HL-60 (cell line): ENCODE measurements at regions not wholly inside any gene's neighbourhood (a gene's known extent, or its start where the extent isn't known, plus 50 kb on each side); places are given as distances from the start of the nearest gene placed in this dataset.

ENCODE experiments used
- DNase-seq, 2 experiments: peaks; one replicate each; pipeline ENCODE4 v3.0.0-alpha.2; 2010 to 2020; ENCODE audit warnings: low read depth in 1 of 2, low spot score in 1 of 2
- H3K27ac ChIP-seq: fragments of 250-450 bp; sonication (Bioruptor Pico); replicated peaks from 2 replicates; pipeline ENCODE4 v1.5.1; 2020; ENCODE audit warnings: mild to moderate bottlenecking, moderate library complexity
- H3K27me3 ChIP-seq: fragments of 250-450 bp; sonication (Bioruptor Pico); 2 replicates; pipeline ENCODE4 v1.5.1; 2021; ENCODE audit warnings: mild to moderate bottlenecking, moderate library complexity; ENCODE audit not compliant: insufficient read depth, poor library complexity, severe bottlenecking
- H3K4me3 ChIP-seq: replicated peaks from 2 replicates; pipeline ENCODE4 v1.5.1; 2011; ENCODE audit warnings: mild to moderate bottlenecking, control low read depth, low read length; ENCODE audit not compliant: insufficient read depth
- GABPA ChIP-seq: IDR thresholded peaks from 2 replicates; pipeline ENCODE4 v1.6.1; 2012; ENCODE audit warnings: low read depth
- POLR2AphosphoS5 ChIP-seq: IDR thresholded peaks from 2 replicates; pipeline ENCODE4 v1.6.1; 2012; ENCODE audit warnings: low read depth
- SPI1 ChIP-seq: IDR thresholded peaks from 2 replicates; pipeline ENCODE4 v1.6.1; 2012; ENCODE audit warnings: low read depth, mild to moderate bottlenecking, borderline replicate concordance
- TF ChIP-seq, protein P1 (sequence below): IDR thresholded peaks from one replicate; pipeline ENCODE4 v1.5.1; 2011; ENCODE audit warnings: low read length, control low read depth, inconsistent platforms; ENCODE audit not compliant: insufficient read depth
- TF ChIP-seq, protein P2 (sequence below): IDR thresholded peaks from 2 replicates; pipeline ENCODE4 v1.6.1; 2012; ENCODE audit warnings: low read depth; ENCODE audit not compliant: insufficient replicate concordance

DNA sequence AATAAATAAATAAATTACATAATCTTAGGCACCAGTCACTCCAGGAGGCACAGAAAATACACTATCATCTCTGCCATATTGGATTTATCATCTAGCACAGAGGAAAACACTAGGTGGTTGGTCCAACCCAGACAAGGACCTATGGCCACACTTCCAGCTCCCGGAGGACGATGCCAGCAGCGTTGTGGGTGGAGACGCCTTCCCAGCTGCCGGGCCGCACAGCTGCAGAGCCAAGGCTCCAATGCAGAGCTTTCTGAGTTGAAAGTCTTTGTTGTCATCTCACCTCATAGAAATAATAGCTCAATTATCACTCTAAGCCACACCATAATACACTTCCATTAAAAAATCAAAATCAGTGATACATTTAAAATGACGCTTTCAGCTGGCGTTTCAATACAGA is 457.1 kb upstream of the SALL3 start:
- Histone ChIP-seq H3K4me3 (no peak overlapping the region), H3K27ac (no peak overlapping the region), H3K27me3 (no peaks in the 10 kb centered on the region)
- no peak for TF ChIP-seq SPI1
- no peak for TF ChIP-seq POLR2AphosphoS5
- TF ChIP-seq, protein P1, sequence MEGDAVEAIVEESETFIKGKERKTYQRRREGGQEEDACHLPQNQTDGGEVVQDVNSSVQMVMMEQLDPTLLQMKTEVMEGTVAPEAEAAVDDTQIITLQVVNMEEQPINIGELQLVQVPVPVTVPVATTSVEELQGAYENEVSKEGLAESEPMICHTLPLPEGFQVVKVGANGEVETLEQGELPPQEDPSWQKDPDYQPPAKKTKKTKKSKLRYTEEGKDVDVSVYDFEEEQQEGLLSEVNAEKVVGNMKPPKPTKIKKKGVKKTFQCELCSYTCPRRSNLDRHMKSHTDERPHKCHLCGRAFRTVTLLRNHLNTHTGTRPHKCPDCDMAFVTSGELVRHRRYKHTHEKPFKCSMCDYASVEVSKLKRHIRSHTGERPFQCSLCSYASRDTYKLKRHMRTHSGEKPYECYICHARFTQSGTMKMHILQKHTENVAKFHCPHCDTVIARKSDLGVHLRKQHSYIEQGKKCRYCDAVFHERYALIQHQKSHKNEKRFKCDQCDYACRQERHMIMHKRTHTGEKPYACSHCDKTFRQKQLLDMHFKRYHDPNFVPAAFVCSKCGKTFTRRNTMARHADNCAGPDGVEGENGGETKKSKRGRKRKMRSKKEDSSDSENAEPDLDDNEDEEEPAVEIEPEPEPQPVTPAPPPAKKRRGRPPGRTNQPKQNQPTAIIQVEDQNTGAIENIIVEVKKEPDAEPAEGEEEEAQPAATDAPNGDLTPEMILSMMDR = no peak
- no peak for TF ChIP-seq GABPA
- TF ChIP-seq, protein P2, sequence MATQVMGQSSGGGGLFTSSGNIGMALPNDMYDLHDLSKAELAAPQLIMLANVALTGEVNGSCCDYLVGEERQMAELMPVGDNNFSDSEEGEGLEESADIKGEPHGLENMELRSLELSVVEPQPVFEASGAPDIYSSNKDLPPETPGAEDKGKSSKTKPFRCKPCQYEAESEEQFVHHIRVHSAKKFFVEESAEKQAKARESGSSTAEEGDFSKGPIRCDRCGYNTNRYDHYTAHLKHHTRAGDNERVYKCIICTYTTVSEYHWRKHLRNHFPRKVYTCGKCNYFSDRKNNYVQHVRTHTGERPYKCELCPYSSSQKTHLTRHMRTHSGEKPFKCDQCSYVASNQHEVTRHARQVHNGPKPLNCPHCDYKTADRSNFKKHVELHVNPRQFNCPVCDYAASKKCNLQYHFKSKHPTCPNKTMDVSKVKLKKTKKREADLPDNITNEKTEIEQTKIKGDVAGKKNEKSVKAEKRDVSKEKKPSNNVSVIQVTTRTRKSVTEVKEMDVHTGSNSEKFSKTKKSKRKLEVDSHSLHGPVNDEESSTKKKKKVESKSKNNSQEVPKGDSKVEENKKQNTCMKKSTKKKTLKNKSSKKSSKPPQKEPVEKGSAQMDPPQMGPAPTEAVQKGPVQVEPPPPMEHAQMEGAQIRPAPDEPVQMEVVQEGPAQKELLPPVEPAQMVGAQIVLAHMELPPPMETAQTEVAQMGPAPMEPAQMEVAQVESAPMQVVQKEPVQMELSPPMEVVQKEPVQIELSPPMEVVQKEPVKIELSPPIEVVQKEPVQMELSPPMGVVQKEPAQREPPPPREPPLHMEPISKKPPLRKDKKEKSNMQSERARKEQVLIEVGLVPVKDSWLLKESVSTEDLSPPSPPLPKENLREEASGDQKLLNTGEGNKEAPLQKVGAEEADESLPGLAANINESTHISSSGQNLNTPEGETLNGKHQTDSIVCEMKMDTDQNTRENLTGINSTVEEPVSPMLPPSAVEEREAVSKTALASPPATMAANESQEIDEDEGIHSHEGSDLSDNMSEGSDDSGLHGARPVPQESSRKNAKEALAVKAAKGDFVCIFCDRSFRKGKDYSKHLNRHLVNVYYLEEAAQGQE = no peak
- DNase-seq = no peak

DNA sequence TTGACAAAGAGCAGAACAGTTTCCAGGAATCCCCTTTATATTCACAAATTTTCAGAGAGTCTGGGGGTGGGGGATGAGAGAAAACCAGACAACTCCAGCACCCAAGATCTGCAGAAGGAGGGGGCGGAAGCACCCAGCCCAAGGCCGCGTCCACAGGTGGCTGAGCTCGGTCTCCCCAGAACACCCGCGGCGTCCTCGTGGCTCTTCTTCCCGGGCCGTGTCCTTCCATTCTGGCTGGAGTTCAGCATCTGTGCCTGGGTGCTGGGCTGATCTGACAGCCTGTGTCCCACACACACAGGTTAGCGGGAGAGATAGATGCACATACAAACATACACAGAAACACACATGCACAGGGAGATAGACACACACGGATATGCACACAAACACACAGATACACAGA is 455.8 kb upstream of the SALL3 start:
- Histone ChIP-seq H3K4me3 (no peak overlapping the region), H3K27ac (no peak overlapping the region), H3K27me3 (no peaks in the 10 kb centered on the region)
- no peak for DNase-seq
- TF ChIP-seq, protein P2 = no peak
- TF ChIP-seq GABPA (no peak), SPI1 (no peak), POLR2AphosphoS5 (no peak)
- TF ChIP-seq, protein P1 = no peak

DNA sequence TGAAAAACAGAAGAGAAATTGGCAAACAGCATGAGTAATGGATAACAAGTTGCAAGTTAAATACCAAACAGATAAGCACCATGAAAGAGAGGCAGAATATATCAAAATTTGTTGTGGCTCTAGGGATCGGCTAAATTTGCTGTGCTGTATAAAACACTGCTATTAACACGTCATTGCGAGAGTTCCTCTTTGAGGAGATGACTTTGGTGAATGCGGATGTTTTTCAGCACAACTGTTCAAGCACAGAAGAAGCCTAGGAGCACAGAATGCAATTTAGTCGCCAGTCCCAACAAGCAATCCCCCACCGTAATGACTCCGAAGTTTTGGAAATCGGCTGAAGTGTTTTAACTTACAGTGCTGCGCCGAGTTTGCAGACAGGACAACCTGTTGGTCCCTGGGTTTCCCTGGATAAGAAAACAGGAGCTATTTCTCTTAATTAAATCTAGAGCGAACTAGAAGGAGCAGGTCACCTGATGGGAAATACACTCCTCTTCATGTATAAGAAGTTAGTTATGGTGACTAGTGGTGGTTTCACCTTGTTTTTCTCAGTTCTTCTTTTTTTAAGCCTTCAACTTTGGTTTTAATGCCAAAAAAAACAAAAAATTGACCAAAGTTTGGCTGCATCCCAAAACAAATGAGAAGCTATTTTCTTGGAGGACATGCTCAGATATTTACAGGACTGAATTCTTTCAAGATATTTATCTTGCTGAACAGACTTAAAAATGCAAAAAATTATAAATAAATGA is 454.1 kb upstream of the SALL3 start:
- DNase-seq = no peak
- no peak overlapping the region for H3K27ac ChIP-seq
- TF ChIP-seq POLR2AphosphoS5 (no peak), GABPA (no peak), SPI1 (no peak)
- TF ChIP-seq, protein P1 = no peak
- TF ChIP-seq, protein P2 = no peak
- no peak overlapping the region for H3K4me3 ChIP-seq
- H3K27me3 ChIP-seq = no peaks in the 10 kb centered on the region
